Nephron progenitor cell (in vitro differentiated cells): ENCODE measurements at regions not wholly inside any gene's neighbourhood (a gene's known extent, or its start where the extent isn't known, plus 50 kb on each side); places are given as distances from the start of the nearest gene placed in this dataset.

ENCODE experiments used
- DNase-seq: peaks from one replicate; pipeline ENCODE4 v3.0.0; 2021
- H3K27ac Mint-ChIP-seq: 2 replicates; pipeline ENCODE4 v1.8.0; 2021; ENCODE audit warnings: mild to moderate bottlenecking, moderate library complexity, mixed read lengths
- H3K27me3 Mint-ChIP-seq: 2 replicates; pipeline ENCODE4 v1.8.0; 2021; ENCODE audit warnings: mild to moderate bottlenecking, low read depth, mixed read lengths; ENCODE audit not compliant: poor library complexity
- H3K36me3 Mint-ChIP-seq: 2 replicates; pipeline ENCODE4 v1.8.0; 2021; ENCODE audit warnings: low read depth, mixed read lengths
- H3K4me1 Mint-ChIP-seq: 2 replicates; pipeline ENCODE4 v1.8.0; 2021; ENCODE audit warnings: mixed read lengths
- H3K4me3 Mint-ChIP-seq: 2 replicates; pipeline ENCODE4 v1.8.0; 2021; ENCODE audit warnings: mild to moderate bottlenecking, moderate library complexity, mixed read lengths
- H3K9me3 Mint-ChIP-seq: 2 replicates; pipeline ENCODE4 v1.8.0; 2021; ENCODE audit warnings: mild to moderate bottlenecking, moderate library complexity, mixed read lengths
- CTCF ChIP-seq: fragments of 200-600 bp; sonication (generic); IDR thresholded peaks from 2 replicates; pipeline ENCODE4 v1.5.0; 2021; ENCODE audit warnings: antibody characterized with exemption

GRCh38 chrX:129115104-129115503 is 408.2 kb downstream of the SMARCA1 start:
- Mint-ChIP-seq H3K4me1 (peaks cover 73% of the 10 kb centered on the region), H3K27me3 (no peaks in the 10 kb centered on the region), H3K4me3 (no peak overlapping the region), H3K36me3 (no peaks in the 10 kb centered on the region), H3K9me3 (no peaks in the 10 kb centered on the region), H3K27ac (no peak overlapping the region)
- TF ChIP-seq CTCF = peak; percentile 42
- peak; percentile 38 for DNase-seq

- TF ChIP-seq CTCF = no peak
- Mint-ChIP-seq H3K27ac (no peak overlapping the region), H3K4me1 (peaks cover 63% of the 10 kb centered on the region), H3K4me3 (no peak overlapping the region), H3K27me3 (no peaks in the 10 kb centered on the region), H3K9me3 (no peaks in the 10 kb centered on the region), H3K36me3 (no peaks in the 10 kb centered on the region)
- DNase-seq = no peak
Observed at GRCh38 chrX:129111081-129111798, 412.1 kb downstream of the SMARCA1 start.

DNA sequence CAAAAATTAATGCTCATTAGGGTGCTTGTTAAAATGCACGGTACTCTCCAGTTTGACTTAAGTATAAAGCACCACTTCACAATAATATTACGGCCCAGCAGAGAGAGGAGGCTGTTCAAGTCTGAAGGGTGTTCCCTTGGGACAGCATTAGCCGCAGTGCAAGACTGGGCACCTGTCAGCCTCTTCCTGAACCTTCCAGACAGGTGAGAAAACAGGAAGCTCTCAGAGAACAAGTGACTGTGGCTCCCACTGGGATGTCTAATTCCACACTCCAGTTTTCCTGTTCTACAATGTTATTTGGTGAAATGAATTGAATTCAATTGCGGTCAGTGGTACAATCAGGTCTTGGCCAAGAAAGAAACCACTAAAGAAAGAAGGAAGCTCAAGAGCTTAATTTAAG is 414.4 kb downstream of the SMARCA1 start:
- H3K27ac Mint-ChIP-seq = no peak overlapping the region

DNA sequence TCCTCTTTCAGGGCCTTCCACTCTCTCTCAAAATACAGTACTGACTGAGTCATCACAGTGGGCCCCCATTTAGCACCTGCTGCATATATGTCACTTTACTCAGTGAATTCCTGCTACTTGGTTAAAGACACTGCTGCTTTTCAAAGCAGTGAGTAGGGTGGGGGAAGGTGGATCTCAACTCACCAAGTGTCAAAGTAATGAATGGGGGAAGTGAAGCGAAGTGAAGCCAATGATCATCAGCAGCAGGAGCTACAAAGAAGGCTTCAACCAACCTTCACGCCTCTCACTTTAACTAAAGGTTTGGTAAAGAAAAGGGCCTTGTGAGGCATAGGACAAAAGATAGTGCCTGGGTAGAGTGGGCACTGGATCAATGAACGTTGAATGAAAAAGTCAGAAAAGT is 424.1 kb downstream of the SMARCA1 start:
- no peaks in the 10 kb centered on the region for H3K27me3 Mint-ChIP-seq
- no peak for TF ChIP-seq CTCF
- peaks cover 26% of the 10 kb centered on the region for H3K4me1 Mint-ChIP-seq
- no peak overlapping the region for H3K4me3 Mint-ChIP-seq
- H3K27ac Mint-ChIP-seq = peak overlapping the region; percentile 20
- H3K36me3 Mint-ChIP-seq = no peaks in the 10 kb centered on the region
- no peaks in the 10 kb centered on the region for H3K9me3 Mint-ChIP-seq
- DNase-seq = peak; percentile 6

More for the DNA sequence above, 414.4 kb downstream of the SMARCA1 start:
- H3K4me3 Mint-ChIP-seq = no peak overlapping the region
- H3K9me3 Mint-ChIP-seq = no peaks in the 10 kb centered on the region
- no peak for TF ChIP-seq CTCF
- H3K36me3 Mint-ChIP-seq = no peaks in the 10 kb centered on the region
- DNase-seq = no peak
- H3K4me1 Mint-ChIP-seq = peaks cover 45% of the 10 kb centered on the region
- H3K27me3 Mint-ChIP-seq = no peaks in the 10 kb centered on the region

DNA sequence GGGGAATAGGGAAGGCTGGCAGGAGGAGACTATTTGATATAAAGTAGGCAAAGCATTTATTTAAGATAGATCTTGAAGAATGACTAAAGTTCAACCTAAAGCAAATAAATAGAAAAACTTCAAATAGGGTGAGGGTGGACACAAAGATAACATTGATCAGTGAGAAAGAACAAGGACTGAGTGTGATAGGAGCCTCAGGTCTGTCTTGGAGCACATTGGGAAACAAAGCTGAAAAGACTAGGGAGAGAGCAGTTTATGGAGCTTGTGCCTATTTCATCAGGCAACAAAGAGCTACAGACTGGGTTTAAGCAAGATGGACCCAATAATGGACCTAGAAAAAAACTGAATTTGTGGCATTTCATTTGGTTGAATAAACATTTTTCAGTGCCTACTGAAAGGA is 425.6 kb downstream of the SMARCA1 start:
- no peaks in the 10 kb centered on the region for H3K27me3 Mint-ChIP-seq
- H3K36me3 Mint-ChIP-seq = no peaks in the 10 kb centered on the region
- H3K4me1 Mint-ChIP-seq = peaks cover 26% of the 10 kb centered on the region
- no peak overlapping the region for H3K4me3 Mint-ChIP-seq
- no peaks in the 10 kb centered on the region for H3K9me3 Mint-ChIP-seq
- no peak for DNase-seq
- no peak for TF ChIP-seq CTCF
- no peak overlapping the region for H3K27ac Mint-ChIP-seq

DNA sequence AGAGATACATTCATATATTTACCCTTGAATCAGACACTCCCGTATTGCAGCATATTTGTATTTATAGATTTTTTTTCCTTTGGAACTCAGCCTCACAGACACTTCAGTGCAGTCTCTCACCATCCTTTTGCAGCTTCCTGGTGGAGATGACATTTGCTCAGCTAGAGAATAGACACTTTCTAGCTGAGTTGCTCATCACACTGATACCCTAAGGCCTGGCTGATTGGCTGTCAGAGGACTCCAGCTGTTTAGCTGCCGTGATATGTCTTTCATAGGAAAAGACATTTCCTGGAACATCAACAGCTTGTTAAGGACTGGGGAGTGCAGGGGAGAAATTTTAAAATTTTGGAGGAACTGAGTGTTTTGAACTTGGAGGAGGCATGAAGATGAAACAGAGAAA is 429.6 kb downstream of the SMARCA1 start:
- Mint-ChIP-seq H3K4me3 (no peak overlapping the region), H3K27ac (no peak overlapping the region), H3K9me3 (no peaks in the 10 kb centered on the region), H3K4me1 (peaks cover 15% of the 10 kb centered on the region), H3K36me3 (no peaks in the 10 kb centered on the region), H3K27me3 (peaks cover 5% of the 10 kb centered on the region)
- DNase-seq = no peak
- TF ChIP-seq CTCF = no peak
